ENCODE measurements at regions not wholly inside any gene's neighbourhood (a gene's known extent, or its start where the extent isn't known, plus 50 kb on each side); places are given as distances from the start of the nearest gene placed in this dataset.

DNA sequence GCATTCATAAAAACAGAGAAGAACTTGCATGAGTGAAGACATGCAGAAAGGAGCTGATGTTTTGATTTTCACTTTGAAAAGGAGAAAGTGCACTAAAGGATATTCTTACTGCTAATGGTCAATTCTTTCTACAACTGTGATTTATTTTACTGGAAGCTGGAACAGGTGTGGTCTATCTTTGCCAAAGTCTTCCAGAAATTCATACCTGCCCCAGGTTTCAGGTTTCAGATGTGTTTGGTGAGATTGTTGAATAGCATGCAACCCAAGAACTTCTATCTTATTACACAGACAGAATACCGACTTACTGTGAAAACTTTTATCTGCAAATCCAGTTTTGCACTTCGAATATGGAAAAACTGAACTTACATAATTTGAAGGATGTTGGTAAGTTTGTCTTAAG lies 388.3 kb downstream of the PDGFC start:
- no peaks in the 10 kb centered on the region for H3K9me1 ChIP-seq (ENCODE audit: insufficient read depth, low read length)
- H2AFZ ChIP-seq (replicated peaks; ENCODE audit: low read length, poor library complexity), result no peak overlapping the region
- no peak for ATAC-seq (ENCODE audit: low read depth)
- H3K4me2 ChIP-seq (ENCODE audit: low read depth, low read length), result no peak overlapping the region
- TF ChIP-seq MAFK (IDR thresholded peaks at IDR 0.05; ENCODE audit: low read depth, low read length) (no peak), FOS (IDR thresholded peaks at IDR 0.05; ENCODE audit: low read depth, low read length) (no peak), CHD1 (IDR thresholded peaks at IDR 0.05; ENCODE audit: low read depth, low read length) (no peak), RFX5 (IDR thresholded peaks at IDR 0.05; ENCODE audit: low read depth, low read length) (no peak), CEBPB (IDR thresholded peaks at IDR 0.05; ENCODE audit: low read depth, low read length) (no peak), MXI1 (IDR thresholded peaks at IDR 0.05; ENCODE audit: borderline replicate concordance, low read depth, low read length) (no peak), MAZ (IDR thresholded peaks at IDR 0.05; ENCODE audit: borderline replicate concordance, low read depth, low read length) (no peak), RAD21 (IDR thresholded peaks at IDR 0.05; ENCODE audit: low read length) (no peak), POLR2A (IDR thresholded peaks at IDR 0.05; ENCODE audit: low read depth, low read length) (no peak), RCOR1 (IDR thresholded peaks at IDR 0.05; ENCODE audit: insufficient replicate concordance, low read length) (no peak), NFE2L2 (IDR thresholded peaks at IDR 0.05; ENCODE audit: low read depth, low read length) (no peak), SMC3 (IDR thresholded peaks at IDR 0.05; ENCODE audit: low read depth, low read length) (no peak), BHLHE40 (IDR thresholded peaks at IDR 0.05; ENCODE audit: low read depth, low read length) (no peak)
- TF ChIP-seq, protein P1, sequence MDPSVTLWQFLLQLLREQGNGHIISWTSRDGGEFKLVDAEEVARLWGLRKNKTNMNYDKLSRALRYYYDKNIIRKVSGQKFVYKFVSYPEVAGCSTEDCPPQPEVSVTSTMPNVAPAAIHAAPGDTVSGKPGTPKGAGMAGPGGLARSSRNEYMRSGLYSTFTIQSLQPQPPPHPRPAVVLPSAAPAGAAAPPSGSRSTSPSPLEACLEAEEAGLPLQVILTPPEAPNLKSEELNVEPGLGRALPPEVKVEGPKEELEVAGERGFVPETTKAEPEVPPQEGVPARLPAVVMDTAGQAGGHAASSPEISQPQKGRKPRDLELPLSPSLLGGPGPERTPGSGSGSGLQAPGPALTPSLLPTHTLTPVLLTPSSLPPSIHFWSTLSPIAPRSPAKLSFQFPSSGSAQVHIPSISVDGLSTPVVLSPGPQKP (IDR thresholded peaks at IDR 0.05; ENCODE audit: borderline replicate concordance, low read depth, low read length), result no peak
- TF ChIP-seq, protein P2, sequence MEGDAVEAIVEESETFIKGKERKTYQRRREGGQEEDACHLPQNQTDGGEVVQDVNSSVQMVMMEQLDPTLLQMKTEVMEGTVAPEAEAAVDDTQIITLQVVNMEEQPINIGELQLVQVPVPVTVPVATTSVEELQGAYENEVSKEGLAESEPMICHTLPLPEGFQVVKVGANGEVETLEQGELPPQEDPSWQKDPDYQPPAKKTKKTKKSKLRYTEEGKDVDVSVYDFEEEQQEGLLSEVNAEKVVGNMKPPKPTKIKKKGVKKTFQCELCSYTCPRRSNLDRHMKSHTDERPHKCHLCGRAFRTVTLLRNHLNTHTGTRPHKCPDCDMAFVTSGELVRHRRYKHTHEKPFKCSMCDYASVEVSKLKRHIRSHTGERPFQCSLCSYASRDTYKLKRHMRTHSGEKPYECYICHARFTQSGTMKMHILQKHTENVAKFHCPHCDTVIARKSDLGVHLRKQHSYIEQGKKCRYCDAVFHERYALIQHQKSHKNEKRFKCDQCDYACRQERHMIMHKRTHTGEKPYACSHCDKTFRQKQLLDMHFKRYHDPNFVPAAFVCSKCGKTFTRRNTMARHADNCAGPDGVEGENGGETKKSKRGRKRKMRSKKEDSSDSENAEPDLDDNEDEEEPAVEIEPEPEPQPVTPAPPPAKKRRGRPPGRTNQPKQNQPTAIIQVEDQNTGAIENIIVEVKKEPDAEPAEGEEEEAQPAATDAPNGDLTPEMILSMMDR (conservative IDR thresholded peaks at IDR 0.05; ENCODE audit: low read depth, low read length), result no peak
- TF ChIP-seq, protein P3, sequence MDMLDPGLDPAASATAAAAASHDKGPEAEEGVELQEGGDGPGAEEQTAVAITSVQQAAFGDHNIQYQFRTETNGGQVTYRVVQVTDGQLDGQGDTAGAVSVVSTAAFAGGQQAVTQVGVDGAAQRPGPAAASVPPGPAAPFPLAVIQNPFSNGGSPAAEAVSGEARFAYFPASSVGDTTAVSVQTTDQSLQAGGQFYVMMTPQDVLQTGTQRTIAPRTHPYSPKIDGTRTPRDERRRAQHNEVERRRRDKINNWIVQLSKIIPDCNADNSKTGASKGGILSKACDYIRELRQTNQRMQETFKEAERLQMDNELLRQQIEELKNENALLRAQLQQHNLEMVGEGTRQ (IDR thresholded peaks at IDR 0.05; ENCODE audit: low read depth, low read length), result no peak
- WGBS, 2 experiments (ENCODE audit: extremely low coverage in 2 of 2, insufficient read length in 1 of 2), result no CpG with 5 or more reads among the region's 2 CpGs
- H2BK15ac ChIP-seq (ENCODE audit: low read depth, low read length), result no peak overlapping the region
- BruUV-seq (replicated peaks), result no TSS peak
- DNase-seq, result no peak
- no peaks in the 10 kb centered on the region for H4K20me1 ChIP-seq (ENCODE audit: insufficient read depth, low read length)
- intact Hi-C loops (cut with micrococcal nuclease) (loop anchor here (10.0 kb wide), 1 partner anchor 418 kb away; no protein-coding TSS in a partner anchor), dilution Hi-C loops (cut with HindIII; ENCODE audit: low sequenced_read_pairs, unreplicated experiment) (no loop called here), in situ Hi-C loops (cut with MboI; ENCODE audit: low sequenced_read_pairs) (no loop called here)
- H4K91ac ChIP-seq (ENCODE audit: insufficient read depth, low read depth, low read length), result no peak overlapping the region
- no peak overlapping the region for H2AK5ac ChIP-seq (ENCODE audit: low read depth, low read length)
- H3K4ac ChIP-seq (ENCODE audit: low read depth, low read length), result no peak overlapping the region
- no peaks in the 10 kb centered on the region for H3K4me1 ChIP-seq (ENCODE audit: control insufficient read depth, insufficient read depth, low read length)
- no peak overlapping the region for H3K18ac ChIP-seq (ENCODE audit: low read depth, low read length)
- H2BK120ac ChIP-seq (ENCODE audit: low read depth, low read length), result no peak overlapping the region
- ChIA-PET CTCF (no interaction called here), POLR2A (ENCODE audit: unreplicated experiment) (no interaction called here)
- H2AK9ac ChIP-seq (replicated peaks; ENCODE audit: low read depth, low read length, poor library complexity), result no peak overlapping the region
- H3K9me3 ChIP-seq (ENCODE audit: control insufficient read depth, insufficient read depth, low read length), result no peaks in the 10 kb centered on the region
- H3K27me3 ChIP-seq (ENCODE audit: control insufficient read depth, insufficient read depth, low read length), result no peaks in the 10 kb centered on the region
- H3K79me1 ChIP-seq (ENCODE audit: low read depth in 1 of 2, low read length in 2 of 2), result no peaks in the 10 kb centered on the region
- H2BK20ac ChIP-seq (ENCODE audit: low read depth, low read length), result no peak overlapping the region
- H2BK5ac ChIP-seq (ENCODE audit: low read depth, low read length, poor library complexity, severe bottlenecking), result no peak overlapping the region
- no peak overlapping the region for H3K14ac ChIP-seq (replicated peaks; ENCODE audit: low read depth, low read length)
- no peak overlapping the region for H3K23ac ChIP-seq (ENCODE audit: low read depth, low read length)
- no peak overlapping the region for H4K5ac ChIP-seq (ENCODE audit: low read depth, low read length)
- H3K4me3 ChIP-seq (ENCODE audit: insufficient read depth, low read depth, low read length), result no peak overlapping the region
- H4K8ac ChIP-seq (ENCODE audit: low read depth in 2 of 2, low read length in 2 of 2), result no peak overlapping the region
- no peak overlapping the region for H3K9ac ChIP-seq (ENCODE audit: low read depth, low read length)
- no peak overlapping the region for H3K56ac ChIP-seq (ENCODE audit: extremely low read depth, insufficient read depth, low read length)
- no peak overlapping the region for H3K27ac ChIP-seq (ENCODE audit: insufficient read depth, low read length)
- no peaks in the 10 kb centered on the region for H3K36me3 ChIP-seq (ENCODE audit: control insufficient read depth, insufficient read depth, low read length)
